22Rv1 (cell line): ENCODE measurements at regions not wholly inside any gene's neighbourhood (a gene's known extent, or its start where the extent isn't known, plus 50 kb on each side); places are given as distances from the start of the nearest gene placed in this dataset.

ENCODE experiments used
- H3K27ac ChIP-seq: fragments of 450-650 bp; 2 replicates; pipeline ENCODE4 v1.5.1; 2017
- ZFX ChIP-seq: fragments of 450-650 bp; IDR thresholded peaks from 2 replicates; pipeline ENCODE4 v1.6.1; 2017; ENCODE audit warnings: antibody characterized with exemption, borderline replicate concordance
- TF ChIP-seq, protein P1 (sequence below): fragments of 450-650 bp; IDR thresholded peaks from 2 replicates; pipeline ENCODE4 v1.5.1; 2017; ENCODE audit warnings: mild to moderate bottlenecking

DNA sequence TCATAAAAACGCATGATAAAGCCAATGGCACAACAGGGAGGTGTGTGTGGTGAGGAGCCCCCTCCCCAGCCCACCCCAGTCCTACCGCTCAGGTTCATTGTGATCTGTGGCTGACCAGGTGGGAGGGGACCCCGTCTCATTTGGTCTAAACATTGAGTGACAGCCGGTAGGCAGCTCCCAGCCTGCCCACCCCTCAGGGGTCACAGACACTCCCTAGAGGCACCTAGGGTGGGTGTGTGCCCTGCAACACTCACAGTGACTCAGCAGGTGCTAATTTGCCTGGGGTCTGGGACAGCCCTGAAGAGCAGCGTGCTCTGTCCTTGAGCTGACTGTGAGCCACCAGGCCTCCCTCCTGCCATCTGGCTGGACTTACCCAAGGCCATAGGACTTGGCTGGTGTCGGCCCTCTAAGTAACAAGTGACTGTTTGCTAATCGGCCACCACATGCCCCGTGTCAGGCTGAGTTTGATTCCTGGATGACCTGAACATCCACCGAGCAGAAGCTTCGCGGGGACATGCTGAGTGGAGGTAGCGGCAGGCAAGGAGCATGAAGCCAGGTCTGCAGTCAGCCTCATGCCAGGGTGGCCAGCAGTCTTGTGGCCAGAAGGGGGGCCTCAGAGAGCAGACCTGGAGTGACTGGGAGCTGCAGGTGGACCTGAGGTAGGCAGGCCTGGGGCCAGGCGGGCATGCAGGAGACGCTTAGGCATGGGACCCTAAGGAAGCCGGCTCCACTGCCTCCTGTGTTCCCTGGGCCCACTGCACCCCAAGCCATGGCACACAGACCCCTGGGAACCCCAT is 282.3 kb upstream of the SHH start:
- TF ChIP-seq, protein P1, sequence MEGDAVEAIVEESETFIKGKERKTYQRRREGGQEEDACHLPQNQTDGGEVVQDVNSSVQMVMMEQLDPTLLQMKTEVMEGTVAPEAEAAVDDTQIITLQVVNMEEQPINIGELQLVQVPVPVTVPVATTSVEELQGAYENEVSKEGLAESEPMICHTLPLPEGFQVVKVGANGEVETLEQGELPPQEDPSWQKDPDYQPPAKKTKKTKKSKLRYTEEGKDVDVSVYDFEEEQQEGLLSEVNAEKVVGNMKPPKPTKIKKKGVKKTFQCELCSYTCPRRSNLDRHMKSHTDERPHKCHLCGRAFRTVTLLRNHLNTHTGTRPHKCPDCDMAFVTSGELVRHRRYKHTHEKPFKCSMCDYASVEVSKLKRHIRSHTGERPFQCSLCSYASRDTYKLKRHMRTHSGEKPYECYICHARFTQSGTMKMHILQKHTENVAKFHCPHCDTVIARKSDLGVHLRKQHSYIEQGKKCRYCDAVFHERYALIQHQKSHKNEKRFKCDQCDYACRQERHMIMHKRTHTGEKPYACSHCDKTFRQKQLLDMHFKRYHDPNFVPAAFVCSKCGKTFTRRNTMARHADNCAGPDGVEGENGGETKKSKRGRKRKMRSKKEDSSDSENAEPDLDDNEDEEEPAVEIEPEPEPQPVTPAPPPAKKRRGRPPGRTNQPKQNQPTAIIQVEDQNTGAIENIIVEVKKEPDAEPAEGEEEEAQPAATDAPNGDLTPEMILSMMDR = no peak
- TF ChIP-seq ZFX = no peak
- no peak overlapping the region for H3K27ac ChIP-seq

DNA sequence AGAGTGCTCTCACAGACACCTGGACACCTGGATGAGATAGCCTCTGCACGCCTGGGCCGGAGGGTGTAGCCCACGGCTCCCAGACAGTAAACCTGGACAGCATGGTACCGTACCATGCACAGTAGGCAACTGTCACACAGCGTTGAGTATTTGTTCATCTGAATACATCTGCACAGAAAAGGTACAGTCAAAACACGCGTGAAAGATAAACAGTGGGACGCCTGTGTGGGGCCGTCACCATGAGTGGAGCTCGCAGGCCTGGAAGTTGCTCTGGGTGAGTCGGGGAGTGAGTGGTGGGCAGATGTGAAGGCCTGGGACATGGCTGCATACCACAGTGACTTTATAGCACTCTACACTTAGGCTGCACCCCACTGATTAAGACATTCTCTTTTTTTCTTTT is 280.0 kb upstream of the SHH start:
- TF ChIP-seq, protein P1 = no peak
- no peak for TF ChIP-seq ZFX
- no peak overlapping the region for H3K27ac ChIP-seq

GRCh38 chr7:156091519-156092080 is 279.3 kb upstream of the SHH start:
- no peak overlapping the region for H3K27ac ChIP-seq
- no peak for TF ChIP-seq ZFX
- TF ChIP-seq, protein P1 = no peak

- TF ChIP-seq, protein P1 = no peak
- TF ChIP-seq ZFX = no peak
- no peak overlapping the region for H3K27ac ChIP-seq
Measured at GRCh38 chr7:156090988-156091387, 278.7 kb upstream of the SHH start.

GRCh38 chr7:156089222-156089621 is 277.0 kb upstream of the SHH start:
- TF ChIP-seq, protein P1 = no peak
- no peak for TF ChIP-seq ZFX
- H3K27ac ChIP-seq = no peak overlapping the region

DNA sequence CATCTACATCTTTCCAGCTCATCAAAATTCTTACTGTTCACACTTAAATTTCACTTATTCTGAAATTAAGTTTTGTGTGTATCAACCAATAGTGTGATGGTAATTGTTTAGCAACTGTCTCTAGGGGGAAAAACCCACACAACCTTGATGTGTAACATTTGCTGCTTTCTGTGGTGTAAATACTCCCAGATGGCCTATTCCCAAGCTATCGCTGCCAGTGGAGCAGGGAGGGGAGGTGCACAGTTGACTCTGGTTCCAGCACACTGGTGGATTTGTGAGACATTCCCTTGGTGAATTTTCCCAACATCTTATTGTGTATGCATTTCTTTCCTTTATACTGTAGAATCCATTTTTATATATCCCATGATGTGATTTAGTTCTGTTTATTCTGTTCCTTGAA is 275.9 kb upstream of the SHH start:
- H3K27ac ChIP-seq = no peak overlapping the region
- no peak for TF ChIP-seq ZFX
- TF ChIP-seq, protein P1 = no peak
